ENCODE measurements at regions not wholly inside any gene's neighbourhood (a gene's known extent, or its start where the extent isn't known, plus 50 kb on each side); places are given as distances from the start of the nearest gene placed in this dataset.
"Not testable (repeated sequence)": the region's sequence is repeated elsewhere in the genome, so short reads cannot be mapped to it uniquely, and the experiment has no call there.

DNA sequence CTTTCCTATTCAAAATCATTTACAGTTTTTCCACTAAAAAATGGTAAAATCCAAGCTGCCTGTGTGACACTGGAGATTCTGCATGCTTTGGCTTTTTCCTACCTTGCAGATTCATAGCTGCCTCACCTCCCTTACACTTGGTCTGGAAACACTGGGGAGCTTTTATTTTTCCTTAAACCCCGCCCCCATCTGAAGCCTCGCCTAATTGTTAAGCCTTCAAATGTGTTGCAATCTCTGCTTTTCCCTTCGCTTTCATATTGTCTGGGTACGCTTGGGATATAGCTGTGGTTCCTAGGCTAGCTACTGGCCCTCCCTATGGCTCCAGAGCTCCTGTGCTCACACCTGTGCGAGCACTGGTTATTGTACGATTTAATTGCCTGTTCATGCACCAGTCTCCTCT, 942.4 kb upstream of the GYPC start:
- DNase-seq (ENCODE audit: low spot score): no peak

- no peak for DNase-seq (ENCODE audit: low spot score)
Observed at GRCh38 chr2:125721072-125721721, 934.8 kb upstream of the GYPC start.

DNA sequence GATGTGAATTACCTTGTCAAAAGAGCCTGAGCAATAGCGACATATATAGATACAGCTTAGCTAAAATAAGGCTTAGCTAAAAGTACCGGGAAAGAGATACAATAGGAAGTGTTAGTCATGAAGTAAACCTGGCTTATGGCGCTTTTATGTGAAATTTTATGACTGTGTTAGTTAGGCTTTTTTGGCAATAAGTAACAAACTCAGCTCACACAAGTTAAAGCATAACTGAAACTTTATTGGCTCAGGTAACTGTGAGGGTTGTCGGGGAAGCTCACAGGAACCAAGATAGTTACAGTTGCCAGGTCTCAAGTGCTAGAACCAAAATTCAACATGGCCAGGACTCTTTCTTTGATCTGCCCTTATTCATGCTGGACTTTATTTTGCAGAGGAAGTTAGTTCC, 925.0 kb upstream of the GYPC start:
- DNase-seq (ENCODE audit: low spot score): no peak

DNA sequence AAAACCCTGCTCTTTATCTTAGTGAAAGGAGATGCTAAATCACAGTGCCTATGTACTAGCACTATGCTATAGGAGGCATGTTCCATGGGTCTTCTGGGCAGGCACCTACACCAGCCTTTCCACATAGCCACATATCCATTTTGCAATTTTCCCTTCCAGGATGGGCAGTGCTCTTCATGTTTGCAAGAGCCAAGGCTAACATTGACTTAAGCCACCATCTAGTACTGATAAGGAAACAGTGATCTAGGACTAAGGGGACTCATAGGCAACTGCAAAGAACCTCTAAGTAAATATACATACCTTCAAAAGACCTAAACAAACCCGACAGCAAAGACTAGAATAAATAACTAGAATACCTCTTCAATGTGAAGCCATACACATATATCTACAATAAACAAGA, 919.7 kb upstream of the GYPC start:
- no peak for DNase-seq (ENCODE audit: low spot score)

- no peak for DNase-seq (ENCODE audit: low spot score)
Observed at GRCh38 chr2:125745514-125745913, 910.4 kb upstream of the GYPC start.

DNA sequence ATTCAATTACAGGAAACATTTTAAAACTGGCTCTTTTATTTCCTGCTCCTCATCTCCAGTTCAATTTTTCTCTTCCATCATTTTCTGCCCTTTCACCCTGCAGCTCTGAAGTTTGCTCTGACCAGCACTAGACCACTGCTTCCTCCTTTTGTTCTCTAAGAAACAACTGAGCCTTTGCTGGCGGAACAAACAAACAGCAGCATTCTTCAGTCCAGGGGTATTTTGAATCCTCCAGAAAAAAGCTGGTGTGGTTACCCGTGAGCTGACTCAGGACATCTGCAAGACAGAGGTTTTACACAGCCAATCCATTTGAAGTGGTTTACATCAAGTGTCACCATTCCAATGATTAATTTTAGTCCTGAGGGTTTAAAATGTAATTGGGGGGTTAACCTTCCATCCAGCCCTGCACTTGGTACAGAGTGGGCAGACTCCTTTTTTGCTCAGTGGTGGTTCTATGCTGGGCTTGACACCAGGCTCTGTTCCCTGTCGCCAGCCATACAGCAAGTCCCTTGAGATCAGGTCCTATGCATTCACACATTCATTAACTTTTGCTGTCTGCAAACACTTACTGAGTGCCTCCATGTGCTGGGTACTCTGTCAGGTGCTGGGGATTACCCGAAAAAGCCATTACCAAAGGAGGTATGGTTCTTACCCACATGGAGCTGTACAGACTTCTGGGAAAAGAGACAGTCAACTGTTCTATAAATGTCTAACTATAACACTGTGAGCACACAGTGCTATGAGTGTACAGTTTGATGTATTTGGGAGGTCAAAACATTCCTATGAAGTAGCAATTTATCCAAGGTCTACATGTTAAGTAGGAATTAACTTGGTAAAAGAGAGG, 909.4 kb upstream of the GYPC start:
- no peak for DNase-seq (ENCODE audit: low spot score)

DNA sequence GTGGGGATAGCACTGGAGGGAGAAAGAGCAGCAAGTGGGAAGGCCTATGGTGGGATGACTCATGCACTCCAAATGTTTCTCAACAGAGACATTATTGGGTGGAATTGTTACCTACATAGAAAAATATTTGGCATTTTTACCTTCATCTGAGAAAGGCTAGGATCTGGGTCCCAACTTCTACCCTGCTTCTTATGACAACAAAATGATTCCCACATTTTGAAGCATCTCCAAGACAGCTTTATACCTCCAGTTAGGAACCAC, 908.9 kb upstream of the GYPC start:
- no peak for DNase-seq (ENCODE audit: low spot score)

DNA sequence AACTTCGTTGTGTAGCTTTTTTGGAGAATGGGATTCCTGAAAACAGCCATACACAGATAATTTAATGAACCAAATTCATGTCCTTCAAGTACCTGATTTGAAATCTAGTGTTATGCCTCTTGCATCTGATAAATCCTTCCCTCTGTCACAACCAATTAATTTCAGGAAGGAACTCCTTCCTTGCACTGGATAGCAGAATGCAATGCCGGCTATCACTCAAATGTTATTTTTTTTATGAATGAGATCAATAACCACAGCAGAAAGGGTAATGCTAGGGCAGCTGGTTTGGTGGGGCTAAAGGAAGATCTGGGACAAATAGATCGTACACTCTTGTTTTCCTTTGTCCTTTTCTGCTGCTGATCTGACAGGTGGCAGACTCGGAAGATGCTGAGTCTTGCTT, 899.5 kb upstream of the GYPC start:
- DNase-seq (ENCODE audit: low spot score): no peak

DNA sequence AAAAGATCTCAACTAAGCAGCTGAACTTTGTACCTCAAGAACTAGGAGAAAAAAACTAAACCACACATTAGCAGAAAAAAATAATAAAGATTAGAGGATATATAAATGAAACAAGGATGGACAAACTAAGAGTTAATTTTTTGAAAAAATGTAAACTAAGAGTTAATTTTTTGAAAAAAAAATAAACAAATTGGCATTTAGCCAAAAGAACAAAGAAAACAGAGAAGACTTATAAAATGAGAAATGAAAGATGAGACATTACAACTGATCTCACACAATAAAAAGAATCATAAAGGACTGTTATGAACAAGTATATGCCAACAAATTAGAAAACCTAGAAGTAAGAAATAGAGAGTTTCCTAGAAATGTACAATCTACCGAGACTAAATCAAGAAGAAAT, 859.2 kb upstream of the GYPC start:
- no peak for DNase-seq (ENCODE audit: low spot score)

- no peak for DNase-seq (ENCODE audit: low spot score)
Observed at GRCh38 chr2:125797192-125797591, 858.8 kb upstream of the GYPC start.

GRCh38 chr2:125822746-125823145, 833.2 kb upstream of the GYPC start:
- DNase-seq (ENCODE audit: low spot score): no peak

- not testable (repeated sequence) for DNase-seq (ENCODE audit: low spot score)
Observed at GRCh38 chr2:125825781-125826180, 830.2 kb upstream of the GYPC start.

DNA sequence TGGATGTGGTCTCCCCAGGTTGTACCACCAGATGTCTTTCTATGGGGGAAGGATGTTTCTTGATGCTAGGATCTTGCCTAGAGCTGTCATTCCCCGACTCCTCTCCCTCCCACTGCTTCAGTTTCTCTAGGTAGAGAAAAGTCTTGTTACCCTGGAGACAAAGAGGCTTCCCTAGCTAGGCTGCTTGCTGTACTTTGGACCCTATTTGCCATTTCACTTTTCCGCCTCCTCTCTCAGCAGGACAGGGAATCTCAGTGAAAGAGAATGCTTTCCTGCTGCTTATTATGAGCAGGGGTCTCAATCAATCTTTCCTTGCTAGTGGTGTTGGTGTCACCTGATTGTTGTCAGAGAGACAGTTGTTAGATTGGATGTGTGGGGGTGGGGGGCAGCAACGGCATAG, 818.8 kb upstream of the GYPC start:
- DNase-seq (ENCODE audit: low spot score): no peak

GRCh38 chr2:125837611-125838010, 818.3 kb upstream of the GYPC start:
- no peak for DNase-seq (ENCODE audit: low spot score)

DNA sequence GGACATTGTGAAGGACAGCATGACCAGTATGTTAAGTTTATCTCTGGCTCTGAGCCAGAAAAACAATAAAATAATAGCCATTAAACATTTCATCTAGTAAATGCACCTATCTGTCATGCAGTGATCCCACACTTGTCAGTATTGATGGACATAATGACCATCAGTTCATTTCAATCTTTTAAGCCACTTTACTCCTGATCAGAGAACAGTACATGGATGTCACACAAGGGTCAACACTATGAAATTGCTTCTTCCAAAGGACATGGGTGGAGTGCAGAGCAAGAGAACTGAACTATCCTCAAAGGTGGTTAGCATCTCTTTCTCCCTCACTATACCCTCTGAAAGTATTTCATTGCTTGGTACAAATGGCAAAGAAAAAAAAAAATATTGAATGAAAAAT, 816.0 kb upstream of the GYPC start:
- DNase-seq (ENCODE audit: low spot score): no peak

- DNase-seq (ENCODE audit: low spot score): no peak
Observed at GRCh38 chr2:125842041-125842440, 813.9 kb upstream of the GYPC start.

- no peak for DNase-seq (ENCODE audit: low spot score)
Observed at GRCh38 chr2:125850541-125850940, 805.4 kb upstream of the GYPC start.

DNA sequence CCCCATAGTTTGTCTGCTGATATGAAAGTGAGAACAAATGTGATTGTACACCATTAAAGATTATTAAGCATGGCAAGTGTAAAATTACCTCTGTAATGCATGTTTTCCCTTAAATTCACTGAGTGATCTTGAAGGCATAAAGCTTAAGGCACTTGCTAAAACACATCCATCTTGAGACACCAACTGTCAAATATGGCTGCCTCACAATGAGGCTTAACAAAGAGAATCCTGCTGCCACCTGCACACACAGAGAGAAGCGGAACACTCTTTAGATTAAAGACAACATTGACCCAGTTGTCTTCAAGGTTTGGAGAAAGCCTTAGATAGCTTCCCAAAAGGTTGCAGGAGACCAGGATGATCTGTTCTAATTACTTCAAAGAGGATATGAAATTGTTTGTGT, 803.6 kb upstream of the GYPC start:
- DNase-seq (ENCODE audit: low spot score): no peak

DNA sequence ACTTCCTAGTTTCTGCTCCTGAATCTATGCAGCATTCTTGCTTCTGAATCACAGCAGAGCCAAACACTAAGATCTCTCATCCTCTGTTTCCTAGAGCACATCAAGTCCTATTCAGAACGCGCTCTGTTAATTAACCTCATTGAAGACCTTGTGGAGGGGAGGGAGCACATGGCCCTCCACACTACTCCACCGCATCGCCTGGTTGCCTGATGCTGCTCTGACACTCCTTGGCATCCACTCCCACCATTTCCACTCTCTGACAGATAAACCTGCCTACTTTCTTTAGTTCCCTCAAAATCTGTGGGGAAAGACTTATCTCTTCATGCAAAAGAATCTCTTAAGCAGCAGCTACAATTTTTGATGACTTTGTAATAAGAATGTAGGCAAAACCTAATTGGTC, 802.3 kb upstream of the GYPC start:
- DNase-seq (ENCODE audit: low spot score): no peak

DNA sequence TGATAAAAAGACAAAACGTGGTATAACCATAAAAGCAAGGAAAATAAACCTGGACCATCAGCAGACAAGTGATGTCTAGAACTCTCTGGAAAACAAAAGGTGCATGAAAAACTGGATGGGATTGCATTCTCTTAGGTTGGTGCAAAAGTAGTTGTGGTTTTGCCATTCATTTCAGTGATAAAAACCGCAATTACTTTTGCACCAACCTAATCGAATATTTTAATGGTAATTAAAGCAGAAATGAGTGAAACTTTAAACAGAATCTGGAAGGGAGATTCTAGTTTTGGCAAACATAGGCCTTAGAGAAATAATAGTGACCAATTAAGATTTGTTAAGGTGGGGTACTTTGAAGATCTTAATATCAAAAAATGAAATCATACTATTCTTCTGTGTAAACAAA, 800.8 kb upstream of the GYPC start:
- no peak for DNase-seq (ENCODE audit: low spot score)

- DNase-seq (ENCODE audit: low spot score): no peak
Observed at GRCh38 chr2:125857971-125858794, 797.8 kb upstream of the GYPC start.

DNA sequence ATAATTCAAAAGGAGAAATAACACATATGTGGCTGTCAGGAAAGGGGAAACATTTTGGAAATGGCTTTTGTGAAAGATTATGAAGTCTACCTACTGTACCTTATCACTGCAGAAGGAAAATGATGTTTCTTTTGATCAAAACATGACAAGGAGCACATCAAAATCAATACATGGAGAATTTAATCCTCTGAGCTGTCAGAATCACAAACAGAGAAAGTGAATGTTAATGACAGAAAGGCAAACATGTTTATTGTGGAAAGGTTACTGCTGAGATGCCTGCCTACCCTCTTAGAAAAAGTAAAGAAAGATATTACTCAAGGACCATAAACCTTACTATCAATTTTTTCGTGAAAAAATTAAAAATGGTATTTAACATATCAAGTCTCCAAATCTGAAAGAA, 794.5 kb upstream of the GYPC start:
- no peak for DNase-seq (ENCODE audit: low spot score)

DNA sequence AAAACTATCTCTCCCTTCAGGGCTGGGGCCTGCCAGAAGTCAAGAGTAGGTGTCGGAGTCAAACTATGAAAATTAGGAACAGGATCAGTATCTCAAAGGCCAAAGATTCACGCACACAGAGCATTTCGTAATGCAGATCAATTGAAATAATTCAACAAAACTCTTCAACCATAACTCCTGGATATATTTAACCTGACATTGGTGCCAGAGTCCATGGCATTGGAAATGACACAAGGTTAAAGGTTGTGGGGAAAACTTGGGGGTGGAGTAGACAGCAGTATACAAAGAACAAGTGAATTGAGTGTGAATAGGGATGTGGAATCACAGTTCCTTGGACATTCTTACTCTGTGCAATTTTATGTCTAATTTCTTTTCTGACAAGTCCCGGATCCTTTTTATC, 788.0 kb upstream of the GYPC start:
- DNase-seq (ENCODE audit: low spot score): no peak

Measured in hepatic stellate cell (primary cell).